CD4-positive, alpha-beta T cell (primary cell): ENCODE measurements at regions not wholly inside any gene's neighbourhood (a gene's known extent, or its start where the extent isn't known, plus 50 kb on each side); places are given as distances from the start of the nearest gene placed in this dataset.

ENCODE experiments used
- ATAC-seq: fragments of 200-7000 bp; cut with Tn5 transposase; one replicate; pipeline ENCODE4 v1.10.0; 2022; ENCODE audit warnings: mild to moderate bottlenecking; ENCODE audit not compliant: poor library complexity
- CTCF ChIA-PET: fragments of 350-600 bp; sonication (Branson Sonifier 250); formaldehyde crosslinking; loops from one replicate; lab custom pipeline; 2021; ENCODE audit warnings: antibody characterized with exemption, inconsistent platforms; lab: Charles Lee
- POLR2A ChIA-PET: fragments of 350-600 bp; sonication (Branson Sonifier 250); formaldehyde crosslinking; loops from one replicate; lab custom pipeline; 2021; ENCODE audit warnings: antibody characterized with exemption, inconsistent platforms; lab: Charles Lee
- DNase-seq, 14 experiments: peaks; one replicate each; pipeline ENCODE4 v3.0.0-alpha.2; 2013 to 2020; ENCODE audit warnings: mixed read lengths in 2 of 14
- H3K27ac ChIP-seq, 2 donors: one replicate each; pipeline versions ENCODE4 v1.5.1 to v1.7.0; 2013; ENCODE audit warnings: low read length in 2 of 2, low read depth in 1 of 2, mild to moderate bottlenecking in 1 of 2
- H3K27me3 ChIP-seq, 2 experiments: 1 replicate in 1 of 2; 2 replicates in 1 of 2; pipeline versions ENCODE4 v1.6.1 to v1.7.0; 2013; ENCODE audit warnings: low read length in 2 of 2, control low read depth in 1 of 2, mild to moderate bottlenecking in 1 of 2, moderate library complexity in 1 of 2; ENCODE audit not compliant: insufficient read depth in 2 of 2, control insufficient read depth in 1 of 2
- H3K36me3 ChIP-seq: one replicate; pipeline ENCODE4 v1.6.1; 2013; ENCODE audit warnings: low read length, control low read depth; ENCODE audit not compliant: insufficient read depth
- H3K4me1 ChIP-seq: one replicate; pipeline ENCODE4 v1.6.1; 2013; ENCODE audit warnings: low read length, control low read depth; ENCODE audit not compliant: insufficient read depth
- H3K4me3 ChIP-seq: one replicate; pipeline ENCODE4 v1.5.1; 2013; ENCODE audit warnings: mild to moderate bottlenecking, low read length, moderate library complexity
- H3K9me3 ChIP-seq, 2 experiments: 1 replicate in 1 of 2; 2 replicates in 1 of 2; pipeline versions ENCODE4 v1.6.1 to v1.7.0; 2013; ENCODE audit warnings: low read length in 2 of 2, mild to moderate bottlenecking in 2 of 2, control low read depth in 1 of 2, moderate library complexity in 1 of 2; ENCODE audit not compliant: control insufficient read depth in 1 of 2, insufficient read depth in 1 of 2
- H3K27ac Mint-ChIP-seq: one replicate; pipeline ENCODE4 v1.8.0; 2020; ENCODE audit warnings: mixed read lengths
- H3K27me3 Mint-ChIP-seq: one replicate; pipeline ENCODE4 v1.8.0; 2021; ENCODE audit warnings: mixed read lengths
- H3K36me3 Mint-ChIP-seq: one replicate; pipeline ENCODE4 v1.8.0; 2021; ENCODE audit warnings: low read depth, mixed read lengths
- H3K4me1 Mint-ChIP-seq: one replicate; pipeline ENCODE4 v1.8.0; 2021; ENCODE audit warnings: low read depth, mixed read lengths
- H3K4me3 Mint-ChIP-seq: one replicate; pipeline ENCODE4 v1.8.0; 2020; ENCODE audit warnings: mild to moderate bottlenecking, mixed read lengths
- H3K9me3 Mint-ChIP-seq: one replicate; pipeline ENCODE4 v1.8.0; 2020; ENCODE audit warnings: mixed read lengths
- CTCF ChIP-seq: fragments of 200-600 bp; IDR thresholded peaks from one replicate; pipeline ENCODE4 v1.8.0; 2022; ENCODE audit warnings: antibody characterized with exemption, mild to moderate bottlenecking
- intact Hi-C, 2 experiments: fragments of 100-400 bp; cut with DNase I in 1 of 2; cut with micrococcal nuclease in 1 of 2; formaldehyde crosslinking; loops; one replicate each; pipeline versions ENCODE4 v1.15.1 to v1.9.0; 2023 to 2025; cut with DNase I, micrococcal nuclease

GRCh38 chr5:4980201-4980600, 159.9 kb upstream of the ADAMTS16 start:
- TF ChIP-seq CTCF: no peak
- Mint-ChIP-seq H3K36me3 (no peaks in the 10 kb centered on the region), H3K27me3 (no peaks in the 10 kb centered on the region), H3K9me3 (no peaks in the 10 kb centered on the region), H3K4me3 (no peak overlapping the region), H3K27ac (no peak overlapping the region), H3K4me1 (no peaks in the 10 kb centered on the region)
- H3K27ac ChIP-seq: no peak overlapping the region
- H3K4me1 ChIP-seq: no peaks in the 10 kb centered on the region
- no peaks in the 10 kb centered on the region for H3K36me3 ChIP-seq
- intact Hi-C loops: no loop called here
- CTCF ChIA-PET: no interaction called here
- no peak for DNase-seq
- no peak overlapping the region for H3K4me3 ChIP-seq
- H3K9me3 ChIP-seq: no peaks in the 10 kb centered on the region
- H3K27me3 ChIP-seq: no peaks in the 10 kb centered on the region
- no peak for ATAC-seq
- POLR2A ChIA-PET: no interaction called here

- Histone ChIP-seq H3K4me3 (no peak overlapping the region), H3K27me3 (no peaks in the 10 kb centered on the region), H3K9me3 (no peaks in the 10 kb centered on the region), H3K4me1 (no peaks in the 10 kb centered on the region), H3K27ac (no peak overlapping the region), H3K36me3 (no peaks in the 10 kb centered on the region)
- no peak for ATAC-seq
- no peak for TF ChIP-seq CTCF
- no peaks in the 10 kb centered on the region for H3K4me1 Mint-ChIP-seq
- ChIA-PET CTCF (no interaction called here), POLR2A (no interaction called here)
- H3K36me3 Mint-ChIP-seq: no peaks in the 10 kb centered on the region
- DNase-seq: no peak
- no peak overlapping the region for H3K4me3 Mint-ChIP-seq
- H3K27me3 Mint-ChIP-seq: no peaks in the 10 kb centered on the region
- no peak overlapping the region for H3K27ac Mint-ChIP-seq
- intact Hi-C loops: no loop called here
- no peaks in the 10 kb centered on the region for H3K9me3 Mint-ChIP-seq
These were observed 158.5 kb upstream of the ADAMTS16 start for GRCh38 chr5:4981608-4982007.

GRCh38 chr5:4983701-4984100, 156.4 kb upstream of the ADAMTS16 start:
- ATAC-seq (no peak), DNase-seq (no peak)
- no peaks in the 10 kb centered on the region for H3K4me1 ChIP-seq
- Mint-ChIP-seq H3K4me3 (no peak overlapping the region), H3K36me3 (no peaks in the 10 kb centered on the region), H3K4me1 (no peaks in the 10 kb centered on the region), H3K9me3 (no peaks in the 10 kb centered on the region), H3K27ac (no peak overlapping the region), H3K27me3 (no peaks in the 10 kb centered on the region)
- H3K4me3 ChIP-seq: no peak overlapping the region
- CTCF ChIA-PET: no interaction called here
- intact Hi-C loops: no loop called here
- H3K9me3 ChIP-seq: no peaks in the 10 kb centered on the region
- no peak for TF ChIP-seq CTCF
- POLR2A ChIA-PET: no interaction called here
- H3K36me3 ChIP-seq: no peaks in the 10 kb centered on the region
- H3K27ac ChIP-seq: no peak overlapping the region
- H3K27me3 ChIP-seq: no peaks in the 10 kb centered on the region
